Adipocyte (in vitro differentiated cells): ENCODE measurements at regions not wholly inside any gene's neighbourhood (a gene's known extent, or its start where the extent isn't known, plus 50 kb on each side); places are given as distances from the start of the nearest gene placed in this dataset.

Source experiments
- DNase-seq: peaks from one replicate; pipeline ENCODE4 v3.0.0-alpha.2; 2015; ENCODE audit warnings: low read depth
- H3K27me3 ChIP-seq: replicated peaks from 2 replicates; pipeline ENCODE4 v1.7.0; 2013; ENCODE audit warnings: mild to moderate bottlenecking, low read length, moderate library complexity; ENCODE audit not compliant: control insufficient read depth, insufficient read depth
- H3K36me3 ChIP-seq: 2 replicates; pipeline ENCODE4 v1.7.0; 2013; ENCODE audit warnings: low read length, mild to moderate bottlenecking, moderate library complexity; ENCODE audit not compliant: control insufficient read depth, insufficient read depth, severe bottlenecking
- H3K4me1 ChIP-seq: 2 replicates; pipeline ENCODE4 v1.7.0; 2013; ENCODE audit warnings: mild to moderate bottlenecking, low read length, moderate library complexity; ENCODE audit not compliant: control insufficient read depth, insufficient read depth
- H3K4me3 ChIP-seq: 2 replicates; pipeline ENCODE4 v1.7.0; 2013; ENCODE audit warnings: mild to moderate bottlenecking, low read length, moderate library complexity
- H3K9ac ChIP-seq: 2 replicates; pipeline ENCODE4 v1.7.0; 2013; ENCODE audit warnings: mild to moderate bottlenecking, low read length, moderate library complexity
- H3K9me3 ChIP-seq: 2 replicates; pipeline ENCODE4 v1.7.0; 2013; ENCODE audit warnings: mild to moderate bottlenecking, low read length, moderate library complexity; ENCODE audit not compliant: control insufficient read depth

DNA sequence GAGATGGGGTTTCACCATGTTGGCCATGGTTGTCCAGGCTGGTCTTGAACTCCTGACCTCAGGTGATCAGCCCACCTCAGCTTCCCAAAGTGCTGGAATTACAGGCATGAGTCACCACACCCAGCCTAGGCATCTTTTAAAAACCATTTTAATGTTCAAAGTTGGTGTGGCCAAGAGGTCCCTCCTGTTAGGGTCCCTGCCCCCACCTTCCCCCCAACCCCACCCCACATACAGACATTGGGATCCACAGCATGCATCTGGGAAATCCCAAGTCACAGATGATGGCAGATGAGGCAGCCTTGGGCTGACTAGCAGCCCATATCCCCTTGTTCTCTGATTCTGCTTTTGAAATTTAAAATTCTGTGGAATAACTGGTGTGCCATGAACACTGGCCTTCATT is 226.0 kb downstream of the KATNAL1 start:
- no peaks in the 10 kb centered on the region for H3K4me1 ChIP-seq
- H3K27me3 ChIP-seq = no peaks in the 10 kb centered on the region
- no peak overlapping the region for H3K9ac ChIP-seq
- H3K9me3 ChIP-seq = peaks cover 8% of the 10 kb centered on the region
- H3K4me3 ChIP-seq = no peak overlapping the region
- no peaks in the 10 kb centered on the region for H3K36me3 ChIP-seq
- no peak for DNase-seq

DNA sequence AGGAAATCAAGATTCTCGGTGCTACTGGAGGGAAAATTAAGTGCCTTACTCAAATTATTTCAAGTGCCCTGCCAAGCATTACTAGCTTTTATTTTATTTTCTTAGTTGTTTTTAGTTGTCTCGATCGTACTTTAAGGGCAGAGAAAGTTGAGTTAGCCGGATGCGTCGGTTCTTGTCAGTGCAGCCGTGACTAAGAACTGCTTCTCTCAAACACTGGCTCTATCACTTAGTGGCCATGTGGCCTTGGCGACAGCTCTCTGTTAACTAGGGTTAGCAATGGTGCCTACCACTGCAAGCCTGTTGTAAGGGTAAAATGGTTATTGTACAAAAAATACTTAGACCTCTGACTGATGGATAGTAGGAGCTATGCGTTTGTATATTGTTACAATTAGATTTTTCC is 227.8 kb downstream of the KATNAL1 start:
- no peak overlapping the region for H3K9ac ChIP-seq
- no peaks in the 10 kb centered on the region for H3K4me1 ChIP-seq
- no peak for DNase-seq
- H3K27me3 ChIP-seq = no peaks in the 10 kb centered on the region
- H3K36me3 ChIP-seq = no peaks in the 10 kb centered on the region
- H3K9me3 ChIP-seq = peaks cover 8% of the 10 kb centered on the region
- no peak overlapping the region for H3K4me3 ChIP-seq

DNA sequence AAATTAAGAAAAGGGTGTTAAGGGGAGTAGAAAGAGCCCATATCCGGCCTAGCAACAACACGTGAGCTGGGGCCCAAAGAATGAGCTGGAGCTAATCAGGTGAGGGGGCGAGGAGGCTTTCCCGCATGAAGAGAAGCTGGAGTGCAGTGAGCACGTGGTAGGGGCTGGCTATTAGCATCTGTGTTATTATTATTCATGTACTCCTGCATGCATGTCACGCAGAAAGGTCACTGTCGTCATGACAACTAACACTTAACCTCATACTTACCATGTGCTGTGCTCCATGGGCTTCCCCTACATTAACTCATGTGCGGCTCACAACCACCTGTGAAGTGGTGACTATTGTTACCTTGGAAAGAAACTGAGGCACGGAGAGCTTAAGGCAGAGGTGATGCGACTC is 227.6 kb upstream of the UBL3 start:
- Histone ChIP-seq H3K4me1 (no peaks in the 10 kb centered on the region), H3K27me3 (no peaks in the 10 kb centered on the region), H3K9me3 (peaks cover 8% of the 10 kb centered on the region), H3K36me3 (no peaks in the 10 kb centered on the region), H3K4me3 (no peak overlapping the region), H3K9ac (no peak overlapping the region)
- no peak for DNase-seq

DNA sequence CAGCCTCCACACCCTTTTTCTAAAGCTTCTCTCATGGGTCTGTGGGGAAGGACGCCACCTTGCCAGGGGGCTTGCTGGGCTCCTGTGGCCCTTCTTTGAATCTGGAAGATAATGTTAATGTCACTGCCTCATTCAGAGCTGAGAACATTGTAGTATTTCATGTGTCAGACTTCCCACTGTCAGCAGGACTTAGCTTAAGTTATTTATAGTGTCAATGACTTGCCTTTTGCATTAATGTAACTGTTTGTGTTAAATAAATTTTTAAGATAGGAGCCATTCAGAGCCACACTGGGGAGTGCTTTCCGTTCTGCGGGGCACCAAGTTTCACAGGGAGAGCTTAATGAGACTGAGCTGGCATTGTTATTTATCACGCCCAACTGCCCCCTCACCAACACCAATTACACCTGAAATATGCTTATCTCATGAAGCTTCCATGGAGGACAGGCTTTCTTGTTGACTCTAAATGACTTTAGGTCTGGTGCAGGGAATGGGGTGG is 226.9 kb upstream of the UBL3 start:
- no peaks in the 10 kb centered on the region for H3K4me1 ChIP-seq
- H3K4me3 ChIP-seq = no peak overlapping the region
- no peak for DNase-seq
- H3K36me3 ChIP-seq = no peaks in the 10 kb centered on the region
- no peaks in the 10 kb centered on the region for H3K27me3 ChIP-seq
- no peak overlapping the region for H3K9ac ChIP-seq
- peaks cover 8% of the 10 kb centered on the region for H3K9me3 ChIP-seq

DNA sequence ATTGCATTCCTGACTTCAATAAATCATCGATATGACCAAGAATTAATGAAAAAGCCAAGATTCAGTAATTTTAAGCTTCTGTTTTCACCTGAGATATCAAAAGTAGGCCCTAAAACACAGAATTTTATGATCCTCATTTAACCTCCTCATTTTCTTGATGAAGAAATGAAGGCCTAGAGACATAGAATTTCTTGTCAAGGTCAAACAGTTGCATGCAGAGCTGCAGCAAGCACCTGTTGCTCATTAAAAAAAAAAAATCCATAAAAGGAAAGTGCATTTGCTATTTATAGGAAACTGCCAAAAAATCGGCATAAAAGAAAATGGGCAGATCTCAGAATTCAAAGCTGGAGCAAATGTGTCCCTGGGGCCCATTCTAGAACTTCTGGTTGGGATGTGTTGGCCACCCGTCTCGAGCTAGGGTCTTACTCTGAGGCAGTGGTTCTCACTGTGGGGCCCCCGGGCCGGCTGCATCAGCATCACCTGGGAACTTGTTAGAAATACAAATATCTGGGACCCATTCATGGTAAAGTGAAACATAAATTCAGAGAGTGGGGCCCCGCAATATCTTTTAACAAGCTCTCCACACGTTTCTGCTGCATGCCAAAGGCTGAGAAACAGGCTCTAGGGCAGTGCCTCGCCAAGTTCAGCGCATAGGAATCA is 224.7 kb upstream of the UBL3 start:
- no peaks in the 10 kb centered on the region for H3K36me3 ChIP-seq
- no peak overlapping the region for H3K4me3 ChIP-seq
- H3K9me3 ChIP-seq = peaks cover under 1% of the 10 kb centered on the region
- no peaks in the 10 kb centered on the region for H3K27me3 ChIP-seq
- no peaks in the 10 kb centered on the region for H3K4me1 ChIP-seq
- no peak for DNase-seq
- H3K9ac ChIP-seq = no peak overlapping the region

DNA sequence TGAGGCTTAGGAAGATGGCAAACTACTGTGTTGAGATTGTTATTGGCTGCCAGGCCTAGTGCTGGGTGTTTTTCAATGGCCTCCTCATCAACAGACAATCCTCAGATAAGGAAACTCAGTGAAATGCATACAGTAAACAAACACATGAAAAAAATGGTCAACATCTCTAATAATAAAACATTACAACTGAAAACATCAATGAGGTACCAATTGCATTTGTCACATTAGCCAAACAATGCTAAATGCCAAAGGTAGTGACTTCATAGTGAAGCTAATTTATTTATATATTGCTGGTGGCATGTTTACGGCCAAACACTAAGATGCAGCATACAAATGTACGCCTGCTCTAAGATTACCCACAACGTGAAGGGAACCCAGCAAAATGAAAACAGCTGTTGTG is 224.0 kb upstream of the UBL3 start:
- H3K4me3 ChIP-seq = no peak overlapping the region
- no peaks in the 10 kb centered on the region for H3K36me3 ChIP-seq
- no peaks in the 10 kb centered on the region for H3K4me1 ChIP-seq
- no peak overlapping the region for H3K9ac ChIP-seq
- H3K9me3 ChIP-seq = no peaks in the 10 kb centered on the region
- H3K27me3 ChIP-seq = no peaks in the 10 kb centered on the region
- DNase-seq = no peak

DNA sequence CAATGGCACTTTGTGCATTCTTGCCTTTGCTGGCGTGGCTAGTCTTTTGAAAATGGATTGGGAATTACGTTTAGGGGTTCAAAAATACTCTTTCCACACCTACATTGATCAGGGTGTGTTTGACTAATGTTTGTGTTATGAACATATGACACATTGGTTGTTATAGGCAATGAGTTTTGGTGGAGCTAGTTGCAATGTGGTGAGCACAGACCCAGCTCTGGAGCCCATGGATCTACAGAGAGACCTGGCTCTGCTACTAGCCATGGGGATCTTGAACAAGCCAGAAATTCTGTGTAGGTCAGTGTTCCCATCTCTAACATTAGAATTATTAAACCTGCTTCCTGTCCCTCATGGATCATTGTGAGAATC is 222.4 kb upstream of the UBL3 start:
- no peak for DNase-seq
- Histone ChIP-seq H3K4me1 (no peaks in the 10 kb centered on the region), H3K9ac (no peak overlapping the region), H3K27me3 (no peaks in the 10 kb centered on the region), H3K4me3 (no peak overlapping the region), H3K36me3 (no peaks in the 10 kb centered on the region), H3K9me3 (no peaks in the 10 kb centered on the region)

DNA sequence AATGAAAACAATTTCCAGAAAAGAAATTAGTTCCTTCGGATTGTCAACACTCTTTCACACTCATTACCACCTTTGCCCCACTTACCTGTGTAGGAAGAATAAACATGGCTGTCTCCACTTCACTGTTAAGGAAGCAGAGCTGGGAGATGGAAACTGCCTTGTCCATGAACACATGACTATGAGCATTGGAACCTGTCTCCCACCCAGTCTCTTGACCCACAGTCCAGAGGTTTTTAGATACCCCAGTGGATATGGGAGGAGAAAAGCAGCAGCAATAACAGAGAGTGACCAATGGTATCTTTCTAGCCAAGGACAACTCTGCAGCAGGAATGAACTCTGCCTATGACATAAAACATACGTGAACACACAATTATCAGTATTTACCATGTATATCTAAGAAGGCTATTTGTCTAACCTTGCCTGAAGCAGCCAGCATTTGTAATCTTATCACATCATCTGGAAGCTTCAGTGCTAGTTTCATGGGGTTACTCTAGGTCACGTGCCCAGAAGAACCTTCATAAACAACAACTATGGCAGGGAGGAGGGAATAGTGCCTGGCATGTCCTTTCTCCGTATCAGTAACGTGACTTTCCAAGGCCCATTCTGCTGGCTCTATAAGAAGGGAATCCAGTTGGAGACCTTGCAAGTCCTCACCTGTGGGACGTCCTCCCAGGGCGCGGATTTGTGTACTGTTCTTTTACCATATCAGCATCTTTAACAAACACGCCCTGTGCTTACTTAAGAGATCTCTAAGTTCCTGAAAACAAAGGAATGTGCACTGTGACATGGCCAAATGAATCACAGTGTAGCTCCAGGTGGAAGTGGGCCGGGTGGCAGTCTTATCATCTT is 221.8 kb upstream of the UBL3 start:
- no peak overlapping the region for H3K4me3 ChIP-seq
- H3K36me3 ChIP-seq = no peaks in the 10 kb centered on the region
- H3K9ac ChIP-seq = no peak overlapping the region
- no peaks in the 10 kb centered on the region for H3K27me3 ChIP-seq
- DNase-seq = no peak
- no peaks in the 10 kb centered on the region for H3K4me1 ChIP-seq
- H3K9me3 ChIP-seq = no peaks in the 10 kb centered on the region

DNA sequence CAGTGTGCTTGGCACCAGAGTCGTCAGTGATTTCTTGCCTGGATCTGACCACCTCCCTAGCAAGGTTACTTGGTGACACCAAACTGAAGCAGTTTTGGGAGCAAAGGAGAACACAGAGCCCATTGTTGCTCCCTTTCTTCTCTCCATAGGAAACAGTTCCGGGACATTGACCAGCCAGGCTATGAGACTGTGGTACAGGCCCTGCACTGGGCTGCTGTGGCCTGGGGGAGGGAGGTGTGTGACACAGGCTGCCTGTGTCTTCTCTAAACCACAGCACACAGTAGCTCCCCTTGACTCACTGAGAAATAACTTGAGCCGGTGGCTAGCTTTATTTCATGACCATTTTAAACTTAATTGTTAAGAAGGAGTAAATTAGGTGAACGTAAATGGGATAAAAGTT is 214.8 kb upstream of the UBL3 start:
- no peak for DNase-seq
- H3K9me3 ChIP-seq = no peaks in the 10 kb centered on the region
- H3K27me3 ChIP-seq = no peaks in the 10 kb centered on the region
- H3K4me1 ChIP-seq = no peaks in the 10 kb centered on the region
- no peak overlapping the region for H3K4me3 ChIP-seq
- H3K36me3 ChIP-seq = no peaks in the 10 kb centered on the region
- H3K9ac ChIP-seq = no peak overlapping the region

DNA sequence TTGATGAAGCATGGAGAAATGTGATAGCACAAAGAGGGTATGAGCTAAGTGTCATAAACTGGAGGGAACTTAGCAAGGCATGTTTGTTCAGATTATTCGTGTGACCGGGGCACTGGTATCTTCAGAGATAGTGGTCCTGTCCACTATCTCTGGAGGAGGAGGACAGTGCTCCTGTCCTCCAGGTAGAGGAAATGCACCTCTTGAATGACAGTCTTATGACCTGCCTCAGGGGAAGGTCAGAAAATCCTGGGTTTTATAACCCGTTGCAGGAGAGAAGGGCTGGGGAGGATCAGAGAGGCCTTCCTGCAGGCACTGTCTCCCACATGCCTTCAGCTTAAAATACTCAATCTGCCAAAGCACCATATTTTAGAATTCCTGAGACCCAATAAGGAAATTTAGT is 213.5 kb upstream of the UBL3 start:
- H3K4me1 ChIP-seq = no peaks in the 10 kb centered on the region
- H3K9me3 ChIP-seq = no peaks in the 10 kb centered on the region
- H3K9ac ChIP-seq = no peak overlapping the region
- no peaks in the 10 kb centered on the region for H3K27me3 ChIP-seq
- H3K36me3 ChIP-seq = no peaks in the 10 kb centered on the region
- no peak overlapping the region for H3K4me3 ChIP-seq
- DNase-seq = no peak

DNA sequence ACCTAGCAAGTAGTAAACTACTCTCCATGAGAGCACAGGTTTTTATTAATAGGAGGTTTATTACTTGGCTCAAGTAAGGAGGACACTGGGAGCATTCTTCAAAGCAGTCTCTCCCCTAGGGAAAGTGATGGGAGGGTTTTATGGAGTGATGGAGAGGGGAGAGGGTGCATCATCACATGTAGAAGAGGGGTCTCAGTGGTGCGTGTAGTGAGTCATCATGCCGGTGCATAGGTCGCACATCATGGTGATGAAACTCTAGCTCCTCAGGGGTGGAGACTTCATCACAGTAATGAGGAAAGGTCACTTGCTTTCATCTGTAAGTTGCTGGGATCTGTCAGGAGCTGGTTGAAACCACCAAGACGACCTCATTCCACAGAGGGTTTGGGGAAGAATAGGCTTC is 210.8 kb upstream of the UBL3 start:
- peaks cover 5% of the 10 kb centered on the region for H3K9me3 ChIP-seq
- no peak overlapping the region for H3K4me3 ChIP-seq
- DNase-seq = no peak
- no peaks in the 10 kb centered on the region for H3K36me3 ChIP-seq
- H3K27me3 ChIP-seq = no peaks in the 10 kb centered on the region
- H3K9ac ChIP-seq = no peak overlapping the region
- no peaks in the 10 kb centered on the region for H3K4me1 ChIP-seq
